Parathyroid adenoma (tissue), 2 donors: ENCODE measurements at regions not wholly inside any gene's neighbourhood (a gene's known extent, or its start where the extent isn't known, plus 50 kb on each side); places are given as distances from the start of the nearest gene placed in this dataset.

ENCODE experiments used
- H2AFZ ChIP-seq: fragments of 300-600 bp; sonication (generic); one replicate; pipeline ENCODE4 v1.7.0; 2017; ENCODE audit warnings: antibody characterized with exemption, mild to moderate bottlenecking
- H3K27ac ChIP-seq: fragments of 300-600 bp; sonication (generic); one replicate; pipeline ENCODE4 v1.7.0; 2017
- H3K27me3 ChIP-seq: fragments of 300-600 bp; sonication (generic); one replicate; pipeline ENCODE4 v1.7.0; 2017; ENCODE audit warnings: low read length; ENCODE audit not compliant: control insufficient read depth, insufficient read depth
- H3K36me3 ChIP-seq: fragments of 300-600 bp; sonication (generic); one replicate; pipeline ENCODE4 v1.7.0; 2017; ENCODE audit warnings: low read length; ENCODE audit not compliant: control insufficient read depth, insufficient read depth
- H3K4me1 ChIP-seq: fragments of 300-600 bp; sonication (generic); one replicate; pipeline ENCODE4 v1.7.0; 2017; ENCODE audit warnings: control low read depth
- H3K4me2 ChIP-seq: fragments of 300-600 bp; sonication (generic); one replicate; pipeline ENCODE4 v1.7.0; 2017; ENCODE audit warnings: low read length
- H3K4me3 ChIP-seq: fragments of 300-600 bp; sonication (generic); one replicate; pipeline ENCODE4 v1.7.0; 2017; ENCODE audit warnings: low read depth, low read length
- H3K79me2 ChIP-seq: fragments of 300-600 bp; sonication (generic); one replicate; pipeline ENCODE4 v1.7.0; 2017; ENCODE audit warnings: control low read depth
- H3K9ac ChIP-seq: fragments of 300-600 bp; sonication (generic); one replicate; pipeline ENCODE4 v1.7.0; 2017; ENCODE audit warnings: mild to moderate bottlenecking
- H3K9me3 ChIP-seq: fragments of 300-600 bp; sonication (generic); one replicate; pipeline ENCODE4 v1.7.0; 2017; ENCODE audit warnings: low read length; ENCODE audit not compliant: control insufficient read depth
- CTCF ChIP-seq: fragments of 300-600 bp; sonication (generic); IDR thresholded peaks from one replicate; pipeline ENCODE4 v1.7.0; 2017; ENCODE audit warnings: antibody characterized with exemption, mild to moderate bottlenecking
- donor health status: primary hyperparathyroidism.

GRCh38 chr5:57791875-57792274, 309.3 kb upstream of the ACTBL2 start:
- no peaks in the 10 kb centered on the region for H3K9me3 ChIP-seq
- H3K4me3 ChIP-seq: no peak overlapping the region
- H3K27ac ChIP-seq: no peak overlapping the region
- H3K36me3 ChIP-seq: no peaks in the 10 kb centered on the region
- H3K9ac ChIP-seq: no peak overlapping the region
- no peak for TF ChIP-seq CTCF
- H3K4me1 ChIP-seq: no peaks in the 10 kb centered on the region
- no peaks in the 10 kb centered on the region for H3K79me2 ChIP-seq
- H2AFZ ChIP-seq: no peak overlapping the region
- no peaks in the 10 kb centered on the region for H3K27me3 ChIP-seq
- no peak overlapping the region for H3K4me2 ChIP-seq

GRCh38 chr5:57785946-57786345, 303.3 kb upstream of the ACTBL2 start:
- H3K27me3 ChIP-seq: no peaks in the 10 kb centered on the region
- no peak overlapping the region for H3K4me3 ChIP-seq
- TF ChIP-seq CTCF: no peak
- H3K4me2 ChIP-seq: no peak overlapping the region
- no peaks in the 10 kb centered on the region for H3K4me1 ChIP-seq
- H3K79me2 ChIP-seq: no peaks in the 10 kb centered on the region
- no peak overlapping the region for H3K9ac ChIP-seq
- H3K27ac ChIP-seq: no peak overlapping the region
- no peak overlapping the region for H2AFZ ChIP-seq
- no peaks in the 10 kb centered on the region for H3K36me3 ChIP-seq
- H3K9me3 ChIP-seq: no peaks in the 10 kb centered on the region

- Histone ChIP-seq H3K27ac (no peak overlapping the region), H3K4me3 (no peak overlapping the region), H2AFZ (no peak overlapping the region), H3K27me3 (no peaks in the 10 kb centered on the region), H3K9me3 (no peaks in the 10 kb centered on the region), H3K4me1 (no peaks in the 10 kb centered on the region), H3K4me2 (no peak overlapping the region), H3K79me2 (no peaks in the 10 kb centered on the region), H3K36me3 (no peaks in the 10 kb centered on the region), H3K9ac (no peak overlapping the region)
- no peak for TF ChIP-seq CTCF
Measured at GRCh38 chr5:57784121-57784520, 301.5 kb upstream of the ACTBL2 start.

GRCh38 chr5:57783693-57784092, 301.1 kb upstream of the ACTBL2 start:
- Histone ChIP-seq H3K9me3 (no peaks in the 10 kb centered on the region), H2AFZ (no peak overlapping the region), H3K4me1 (no peaks in the 10 kb centered on the region), H3K36me3 (no peaks in the 10 kb centered on the region), H3K79me2 (no peaks in the 10 kb centered on the region), H3K27me3 (no peaks in the 10 kb centered on the region), H3K4me3 (no peak overlapping the region), H3K27ac (no peak overlapping the region), H3K9ac (no peak overlapping the region), H3K4me2 (no peak overlapping the region)
- no peak for TF ChIP-seq CTCF

- Histone ChIP-seq H3K79me2 (no peaks in the 10 kb centered on the region), H3K4me2 (no peak overlapping the region), H3K9me3 (no peaks in the 10 kb centered on the region), H3K4me3 (no peak overlapping the region), H3K27me3 (no peaks in the 10 kb centered on the region), H3K4me1 (no peaks in the 10 kb centered on the region), H3K27ac (no peak overlapping the region), H3K36me3 (no peaks in the 10 kb centered on the region), H2AFZ (no peak overlapping the region), H3K9ac (no peak overlapping the region)
- TF ChIP-seq CTCF: no peak
Measured at GRCh38 chr5:57780961-57781325, 298.3 kb upstream of the ACTBL2 start.
